ENCODE measurements at regions not wholly inside any gene's neighbourhood (a gene's known extent, or its start where the extent isn't known, plus 50 kb on each side); places are given as distances from the start of the nearest gene placed in this dataset.

- H3K79me2 ChIP-seq (ENCODE audit: control insufficient read depth, insufficient read depth, low read length): no peaks in the 10 kb centered on the region
- no peak overlapping the region for H2AFZ ChIP-seq (ENCODE audit: control insufficient read depth, low read length)
- no peaks in the 10 kb centered on the region for H3K36me3 ChIP-seq (ENCODE audit: control insufficient read depth in 2 of 2, extremely low read depth in 1 of 2, insufficient read depth in 2 of 2, low read length in 2 of 2)
- H3K9me3 ChIP-seq (ENCODE audit: control insufficient read depth, low read depth, low read length): no peaks in the 10 kb centered on the region
- TF ChIP-seq EZH2 (IDR thresholded peaks at IDR 0.05; ENCODE audit: low read length) (no peak), CTCF (optimal IDR thresholded peaks at IDR 0.05 in 1 of 3, IDR thresholded peaks at IDR 0.05 in 1 of 3, conservative IDR thresholded peaks at IDR 0.05 in 1 of 3; ENCODE audit: extremely low read depth in 1 of 3, insufficient read depth in 2 of 3, low read length in 3 of 3) (no peak)
- FAIRE-seq: no peak
- no peaks in the 10 kb centered on the region for H3K27me3 ChIP-seq (ENCODE audit: control insufficient read depth, extremely low read depth, insufficient read depth, low read length)
- no peak overlapping the region for H3K4me3 ChIP-seq (ENCODE audit: control insufficient read depth in 2 of 3, extremely low read depth in 1 of 3, insufficient read depth in 2 of 3, low read depth in 1 of 3, low read length in 3 of 3)
- no peak overlapping the region for H3K9ac ChIP-seq (ENCODE audit: control insufficient read depth, extremely low read depth, insufficient read depth, low read length)
- H4K20me1 ChIP-seq (ENCODE audit: control insufficient read depth, extremely low read depth, insufficient read depth, low read length): no peaks in the 10 kb centered on the region
- H3K27ac ChIP-seq (ENCODE audit: control insufficient read depth, insufficient read depth, low read length): no peak overlapping the region
- no peaks in the 10 kb centered on the region for H3K4me1 ChIP-seq (ENCODE audit: control insufficient read depth, extremely low read depth, insufficient read depth, low read length)
- no peak for DNase-seq (ENCODE audit: low read depth, low spot score)
- dilution Hi-C loops (cut with MboI; ENCODE audit: extremely low pct_ligation_motif_present, low sequenced_read_pairs): no loop called here
- H3K9me1 ChIP-seq (ENCODE audit: control insufficient read depth, extremely low read depth, insufficient read depth, low read length): no peaks in the 10 kb centered on the region
- no peak overlapping the region for H3K4me2 ChIP-seq (ENCODE audit: control insufficient read depth, extremely low read depth, insufficient read depth, low read depth, low read length)
Measured at GRCh38 chr5:116853992-116854391, 279.4 kb upstream of the SEMA6A start.

- TF ChIP-seq EZH2 (IDR thresholded peaks at IDR 0.05; ENCODE audit: low read length) (no peak), CTCF (optimal IDR thresholded peaks at IDR 0.05 in 1 of 3, IDR thresholded peaks at IDR 0.05 in 1 of 3, conservative IDR thresholded peaks at IDR 0.05 in 1 of 3; ENCODE audit: extremely low read depth in 1 of 3, insufficient read depth in 2 of 3, low read length in 3 of 3) (no peak)
- Histone ChIP-seq H3K9ac (ENCODE audit: control insufficient read depth, extremely low read depth, insufficient read depth, low read length) (no peak overlapping the region), H2AFZ (ENCODE audit: control insufficient read depth, low read length) (no peak overlapping the region), H3K9me3 (ENCODE audit: control insufficient read depth, low read depth, low read length) (no peaks in the 10 kb centered on the region), H3K79me2 (ENCODE audit: control insufficient read depth, insufficient read depth, low read length) (no peaks in the 10 kb centered on the region), H3K4me1 (ENCODE audit: control insufficient read depth, extremely low read depth, insufficient read depth, low read length) (no peaks in the 10 kb centered on the region), H3K27ac (ENCODE audit: control insufficient read depth, insufficient read depth, low read length) (no peak overlapping the region), H3K36me3 (ENCODE audit: control insufficient read depth in 2 of 2, extremely low read depth in 1 of 2, insufficient read depth in 2 of 2, low read length in 2 of 2) (no peaks in the 10 kb centered on the region), H3K9me1 (ENCODE audit: control insufficient read depth, extremely low read depth, insufficient read depth, low read length) (no peaks in the 10 kb centered on the region), H3K27me3 (ENCODE audit: control insufficient read depth, extremely low read depth, insufficient read depth, low read length) (no peaks in the 10 kb centered on the region), H4K20me1 (ENCODE audit: control insufficient read depth, extremely low read depth, insufficient read depth, low read length) (no peaks in the 10 kb centered on the region), H3K4me3 (ENCODE audit: control insufficient read depth in 2 of 3, extremely low read depth in 1 of 3, insufficient read depth in 2 of 3, low read depth in 1 of 3, low read length in 3 of 3) (no peak overlapping the region), H3K4me2 (ENCODE audit: control insufficient read depth, extremely low read depth, insufficient read depth, low read depth, low read length) (no peak overlapping the region)
- DNase-seq (ENCODE audit: low read depth, low spot score) (no peak), FAIRE-seq (no peak)
- dilution Hi-C loops (cut with MboI; ENCODE audit: extremely low pct_ligation_motif_present, low sequenced_read_pairs): no loop called here
Measured at GRCh38 chr5:116848954-116849581, 274.4 kb upstream of the SEMA6A start.

Measured in keratinocyte (primary cell).